ENCODE measurements at regions not wholly inside any gene's neighbourhood (a gene's known extent, or its start where the extent isn't known, plus 50 kb on each side); places are given as distances from the start of the nearest gene placed in this dataset.
"Not testable (repeated sequence)": the region's sequence is repeated elsewhere in the genome, so short reads cannot be mapped to it uniquely, and the experiment has no call there.

DNA sequence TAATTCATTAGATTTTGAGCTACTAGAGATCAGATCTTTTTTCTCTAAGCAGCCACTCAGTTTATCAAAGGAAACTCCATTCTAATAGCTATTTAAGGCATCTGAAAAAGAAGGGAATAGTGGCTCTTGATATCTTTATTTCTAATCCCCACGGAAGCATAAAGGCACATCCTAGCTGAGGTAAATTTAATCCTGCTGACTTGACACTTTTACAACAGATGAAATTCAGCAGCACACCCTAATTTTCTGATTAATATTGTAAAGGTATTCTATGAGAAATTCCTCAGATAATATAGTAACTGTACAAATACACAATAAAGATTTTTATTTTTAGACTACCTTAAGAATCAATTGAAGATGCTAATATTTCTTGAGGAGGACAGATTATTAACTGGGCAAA, 916.4 kb downstream of the TMTC2 start:
- DNase-seq, result no peak

DNA sequence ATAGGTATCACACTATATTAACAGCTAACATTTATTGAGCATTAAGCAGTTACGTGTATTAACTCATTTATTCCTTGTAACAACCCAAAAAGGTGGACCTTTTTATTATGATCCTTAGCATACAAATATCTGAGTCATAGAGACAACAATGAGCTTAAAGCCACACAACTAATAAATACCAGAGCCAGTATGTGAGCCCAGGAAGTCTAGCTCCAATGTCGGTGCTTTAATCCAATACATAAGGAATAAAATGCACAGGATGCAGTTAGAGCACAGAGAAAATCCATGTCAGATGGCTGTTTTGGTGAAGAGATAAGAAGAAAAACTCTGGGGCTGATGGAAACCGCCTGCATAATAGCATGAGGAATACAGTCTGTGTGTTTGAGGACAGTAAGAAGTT, 888.6 kb downstream of the TMTC2 start:
- DNase-seq, result no peak

DNA sequence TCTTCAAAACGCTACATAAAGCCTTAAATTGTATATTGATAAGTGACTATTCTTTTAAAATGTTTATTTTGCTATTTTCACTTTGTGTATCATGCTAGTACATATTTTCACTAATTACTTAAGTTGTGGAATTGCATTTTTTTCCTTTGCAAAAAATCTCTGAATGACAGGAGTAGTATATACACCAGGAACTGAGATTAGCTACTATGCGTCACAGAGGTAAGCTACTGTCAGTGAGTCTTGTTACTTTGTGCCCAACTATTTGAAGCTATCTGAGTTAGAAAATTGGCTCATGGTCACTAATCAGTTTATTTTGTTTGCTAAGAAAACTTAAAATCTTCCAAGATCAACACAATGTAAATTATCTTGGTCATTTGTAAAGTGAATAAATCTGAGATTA, 887.4 kb downstream of the TMTC2 start:
- no peak for DNase-seq

DNA sequence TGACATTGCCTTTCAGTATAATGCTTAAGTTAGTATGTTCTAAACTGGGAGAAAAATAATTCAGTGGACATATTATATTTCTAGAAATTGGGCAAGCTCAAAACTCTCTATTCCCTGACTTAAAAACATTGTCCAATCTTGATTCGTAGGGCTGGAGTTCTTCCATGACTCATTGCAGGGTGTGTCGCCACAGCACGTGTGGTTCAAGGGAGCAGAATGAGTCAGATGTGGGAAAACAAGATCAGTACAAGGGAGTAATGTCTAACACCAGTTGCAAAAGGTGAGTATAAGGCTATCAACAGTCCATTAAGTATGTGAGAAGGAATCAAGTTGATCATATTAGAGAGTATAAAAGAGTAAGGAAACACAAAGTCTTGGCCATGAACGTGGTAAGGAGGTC, 887.0 kb downstream of the TMTC2 start:
- DNase-seq, result peak; percentile 20 to 32 (median 26)

DNA sequence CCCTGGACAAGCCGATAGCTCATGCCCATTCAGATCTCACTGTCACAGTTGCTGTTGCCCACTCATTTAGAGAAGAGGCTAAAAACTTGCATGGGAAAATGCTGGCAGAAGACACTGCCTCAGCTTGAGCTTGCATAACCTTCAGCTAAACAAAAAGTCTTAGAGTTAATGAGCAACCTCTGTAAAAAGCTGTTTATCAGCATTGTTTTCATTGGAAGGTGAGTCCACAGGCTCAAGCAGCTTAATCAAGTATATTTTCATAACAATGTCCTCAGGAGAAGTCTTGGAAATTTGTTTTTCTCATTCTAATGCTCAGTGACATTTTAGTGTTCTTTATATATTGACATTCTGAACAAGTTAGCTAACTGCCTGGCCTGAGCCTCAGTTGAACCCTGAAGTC, 872.9 kb downstream of the TMTC2 start:
- DNase-seq, result peak in 2 of 3 donors; percentile 10 to 34

DNA sequence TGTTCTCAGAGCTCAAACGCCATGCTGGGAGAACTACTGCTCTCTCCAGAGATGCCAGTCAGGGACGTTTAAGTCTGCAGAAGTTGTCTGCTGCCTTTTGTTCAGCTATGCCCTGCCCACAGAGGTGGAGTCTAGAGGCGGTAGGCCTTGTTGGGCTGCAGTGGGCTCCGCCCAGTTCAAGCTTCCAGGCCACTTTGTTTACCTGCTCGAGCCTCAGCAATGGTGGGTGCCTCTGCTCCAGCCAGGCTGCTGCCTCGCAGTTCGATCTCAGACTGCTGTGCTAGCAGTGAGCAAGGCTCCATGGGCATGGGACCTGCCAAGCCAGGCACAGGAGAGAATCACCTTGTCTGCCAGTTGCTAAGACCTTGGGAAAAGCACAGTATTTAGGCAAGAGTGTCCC, 869.3 kb downstream of the TMTC2 start:
- not testable (repeated sequence) for DNase-seq

DNA sequence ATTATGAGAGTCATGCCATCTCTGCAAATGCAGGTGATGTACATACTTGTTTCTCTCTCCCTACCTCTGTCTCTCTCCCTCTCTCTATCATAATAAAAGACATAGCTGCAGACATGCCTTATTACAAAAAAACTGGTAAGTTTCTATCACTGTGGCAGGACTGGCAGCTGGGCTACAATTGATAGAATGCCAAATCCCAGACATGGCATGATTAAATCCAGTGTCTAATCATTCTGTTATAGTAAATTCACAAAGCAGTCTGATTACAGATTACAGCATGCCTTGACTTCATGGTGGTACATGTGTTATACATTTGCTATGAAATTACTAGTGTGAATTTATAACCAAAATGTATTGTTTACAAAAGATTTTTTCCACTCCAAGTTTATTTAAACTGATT, 854.7 kb downstream of the TMTC2 start:
- no peak for DNase-seq

DNA sequence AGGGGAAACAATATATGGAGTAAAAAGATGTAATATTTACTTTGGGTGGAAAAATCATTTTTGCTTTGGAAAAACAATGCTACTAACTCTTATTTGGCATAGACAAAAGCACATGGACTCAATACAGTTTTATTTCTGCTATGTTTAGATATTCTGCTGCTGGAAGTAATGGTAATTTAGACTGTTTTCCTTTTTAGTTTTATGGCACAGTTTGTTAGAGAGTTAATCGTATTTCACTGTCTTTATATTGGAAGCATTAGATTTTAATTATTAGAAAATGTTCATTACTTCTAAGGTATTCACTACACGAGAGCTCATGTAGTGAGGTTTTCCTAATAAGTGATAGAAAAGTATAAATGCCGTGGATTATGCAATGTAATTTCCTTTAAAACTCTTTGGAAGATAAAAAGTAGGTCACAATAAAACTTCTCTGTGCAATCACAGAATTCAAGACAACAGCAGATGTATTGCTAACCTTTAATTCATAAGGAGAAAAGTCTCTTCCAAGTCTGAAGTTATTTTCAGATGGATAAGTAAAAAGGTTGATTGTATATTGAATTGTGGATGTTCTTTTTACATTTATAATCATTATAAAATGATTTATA, 851.8 kb downstream of the TMTC2 start:
- peak; percentile 19 to 69 (median 37) for DNase-seq

DNA sequence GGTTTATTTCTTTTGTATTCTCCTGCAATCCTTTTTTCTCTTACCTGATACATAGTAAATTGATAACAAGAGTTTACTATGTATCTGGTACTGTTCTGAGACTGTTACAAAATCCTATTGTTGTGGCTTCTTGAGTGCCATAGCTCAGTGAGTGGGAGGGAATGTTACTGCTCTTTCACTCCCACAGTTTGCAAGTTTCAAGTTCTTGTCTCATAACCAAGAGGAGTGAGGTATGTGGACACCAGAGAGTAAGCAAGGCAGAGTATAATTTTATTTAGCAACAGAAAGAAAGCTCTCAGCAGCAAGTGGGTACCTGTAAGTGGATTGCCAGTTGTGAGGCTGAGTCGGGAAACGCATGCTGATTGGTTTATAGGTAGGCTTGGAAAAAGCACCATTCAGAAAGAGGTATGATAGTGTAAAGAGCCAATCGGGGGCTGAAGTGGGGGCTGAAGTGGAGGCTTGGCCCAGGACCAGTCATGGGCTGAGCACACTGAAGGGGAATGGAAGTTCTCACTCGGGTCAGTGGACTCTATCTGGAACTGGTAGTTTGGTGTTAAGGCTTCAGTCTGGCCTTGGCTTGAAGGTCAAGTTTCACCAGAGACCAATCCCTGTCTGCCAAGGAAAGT, 850.8 kb downstream of the TMTC2 start:
- no peak for DNase-seq

DNA sequence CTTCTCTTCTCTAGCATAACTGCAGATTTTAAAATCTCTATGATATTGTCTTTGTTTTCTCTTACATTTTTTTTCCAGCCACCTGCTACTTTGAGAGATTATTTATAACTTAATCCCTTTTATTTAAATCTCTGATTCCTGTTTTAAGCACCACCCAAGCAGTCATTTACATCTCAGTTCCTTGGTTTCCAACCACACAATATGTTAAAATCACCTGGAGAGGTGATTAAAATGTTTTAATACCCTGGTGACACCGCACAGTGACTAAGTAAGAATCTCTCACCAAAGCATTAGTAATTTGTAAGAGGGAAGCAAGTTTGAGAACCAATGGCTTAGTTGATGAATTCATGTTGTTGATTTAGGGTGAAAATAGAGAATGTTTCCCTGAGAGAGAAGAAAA, 849.8 kb downstream of the TMTC2 start:
- DNase-seq, result no peak

DNA sequence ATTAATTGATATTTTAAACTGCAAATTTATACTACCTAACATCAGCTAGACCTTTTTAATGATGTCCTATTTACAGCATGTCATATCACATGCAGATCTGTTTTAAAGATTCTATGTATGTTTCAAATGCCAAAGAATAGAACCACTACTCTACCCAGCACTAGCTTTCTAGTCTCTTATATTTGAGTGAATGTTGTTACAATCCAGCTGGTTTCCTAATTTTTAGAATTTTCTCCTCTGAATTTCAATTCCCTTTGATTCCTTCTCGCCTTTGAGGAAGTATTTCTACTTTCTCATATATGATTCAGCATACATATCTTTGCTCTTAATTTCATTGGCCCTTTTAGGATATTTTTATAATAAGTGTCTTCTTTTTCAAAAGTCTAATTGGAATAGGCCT, 841.9 kb downstream of the TMTC2 start:
- no peak for DNase-seq

DNA sequence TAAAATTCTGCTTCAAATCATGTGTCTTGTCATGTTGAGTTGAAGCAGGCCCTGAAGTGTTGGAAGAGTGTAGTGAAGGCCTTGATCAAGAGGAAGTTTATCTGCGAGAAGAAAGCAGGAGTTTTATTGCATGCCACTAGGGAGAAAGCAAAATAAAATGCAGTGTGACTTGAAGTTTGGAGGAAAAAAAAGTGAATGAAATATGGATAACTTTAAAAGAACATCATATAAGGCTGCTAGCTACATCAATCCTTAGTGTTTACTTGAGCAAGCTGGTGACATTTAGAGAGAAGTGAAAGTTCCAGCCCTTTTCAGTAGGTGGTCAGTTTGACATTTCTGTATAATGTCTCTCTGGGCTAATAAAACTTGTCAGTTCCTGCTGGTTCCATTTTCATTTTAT, 841.1 kb downstream of the TMTC2 start:
- DNase-seq, result no peak

DNA sequence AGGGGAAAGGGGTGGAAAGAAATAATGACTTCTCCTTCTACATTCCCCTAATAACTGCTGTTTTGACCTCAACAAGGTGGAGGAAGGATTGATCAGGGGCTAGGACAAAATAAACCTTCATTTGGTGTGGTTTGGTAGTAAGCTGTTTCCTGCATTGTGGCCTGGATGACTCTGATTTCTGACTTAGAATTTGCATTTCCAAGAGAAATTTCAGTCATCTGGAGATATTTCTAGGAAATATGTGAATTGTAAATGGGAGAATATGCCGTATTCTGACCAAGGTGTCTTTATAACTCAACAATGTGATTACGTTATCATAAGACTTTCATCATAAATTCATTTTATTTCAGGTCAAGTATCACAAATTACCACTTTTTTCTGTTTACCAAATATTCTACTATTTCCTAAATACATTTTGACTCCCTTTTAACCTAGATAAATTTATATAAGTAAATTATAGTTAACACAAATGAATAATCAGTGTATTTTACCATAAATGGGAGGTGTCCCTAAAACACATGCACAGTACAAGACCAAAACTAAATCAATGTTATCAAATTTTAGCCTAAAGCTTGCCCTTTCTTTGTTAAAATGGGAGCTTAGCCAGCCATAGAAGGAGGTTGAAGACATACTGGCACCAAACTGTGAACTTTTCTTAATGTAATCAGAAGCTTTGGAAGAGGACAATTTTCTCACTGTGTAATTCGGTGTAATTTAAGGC, 828.8 kb downstream of the TMTC2 start:
- DNase-seq, result no peak

DNA sequence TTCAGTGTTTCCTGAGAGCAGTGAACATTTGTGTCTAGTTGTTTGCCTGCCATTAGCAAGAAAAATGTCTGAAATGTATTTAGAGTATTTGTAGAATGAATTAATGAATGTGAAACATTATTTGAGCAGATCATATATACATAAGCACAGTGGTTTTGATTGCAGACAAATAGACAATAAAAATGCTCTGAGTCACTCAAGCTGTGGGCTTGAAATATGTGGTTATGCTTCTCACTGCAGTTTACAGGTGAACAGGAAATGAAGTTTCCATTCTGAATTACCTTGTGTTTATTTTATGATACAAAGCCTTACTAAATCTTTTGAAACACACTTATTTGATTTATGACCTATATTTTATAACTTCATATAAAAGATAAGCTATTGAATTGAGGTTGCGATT, 827.7 kb downstream of the TMTC2 start:
- DNase-seq, result no peak

DNA sequence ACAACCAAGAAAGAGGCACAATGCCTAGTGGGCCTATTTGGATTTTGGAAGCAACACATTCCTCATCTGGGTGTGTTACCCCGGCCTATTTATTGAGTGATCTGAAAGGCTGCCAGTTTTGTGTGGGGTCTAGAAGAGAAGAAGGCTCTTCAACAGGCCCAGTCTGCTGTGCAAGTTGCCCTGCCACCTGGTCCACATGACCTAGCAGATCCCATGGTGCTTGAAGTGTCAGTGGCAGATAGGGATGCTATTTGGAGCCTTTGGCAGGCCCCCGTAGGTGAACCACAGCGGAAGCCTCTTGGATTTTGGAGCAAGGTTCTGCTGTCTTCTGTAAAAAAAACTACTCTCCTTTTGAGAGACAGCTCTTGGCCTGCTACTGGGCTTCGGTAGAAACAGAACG, 820.1 kb downstream of the TMTC2 start:
- DNase-seq, result no peak

DNA sequence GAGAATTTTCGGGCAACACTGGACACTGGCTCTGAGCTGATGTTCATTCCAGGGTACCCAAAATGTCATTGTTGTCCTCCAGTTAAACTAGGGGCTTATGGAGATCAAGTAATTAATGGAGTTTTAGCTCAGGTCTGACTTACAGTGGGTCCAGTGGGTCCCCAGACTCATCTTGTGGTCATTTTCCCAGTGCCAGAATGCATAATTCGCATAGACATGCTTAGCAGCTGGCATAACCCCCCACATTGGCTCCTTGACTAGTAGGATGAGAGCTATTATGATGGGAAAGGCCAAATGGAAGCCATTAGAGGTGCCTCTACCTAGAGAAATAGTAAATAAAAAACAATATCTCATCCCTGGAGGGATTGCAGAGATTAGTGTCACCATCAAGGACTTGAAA, 818.9 kb downstream of the TMTC2 start:
- no peak for DNase-seq

DNA sequence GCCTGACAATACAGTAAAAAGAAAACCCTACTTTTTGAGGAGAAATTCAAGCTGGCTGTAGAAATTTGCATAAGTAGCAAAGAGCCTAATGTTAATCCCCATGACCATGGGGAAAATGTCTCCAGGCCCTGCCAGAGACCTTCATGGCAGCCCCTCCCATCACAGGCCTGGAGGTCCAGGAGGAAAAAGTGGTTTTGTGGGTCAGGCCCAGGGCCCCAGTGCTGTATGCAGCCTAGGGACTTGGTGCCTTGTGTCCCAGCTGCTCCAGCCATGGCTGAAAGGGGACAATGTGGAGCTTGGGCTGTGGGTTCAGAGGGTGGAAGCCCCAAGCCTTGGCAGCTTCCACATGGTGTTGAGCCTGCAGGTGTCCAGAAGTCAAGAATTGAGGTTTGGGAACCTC, 813.2 kb downstream of the TMTC2 start:
- not testable (repeated sequence) for DNase-seq

DNA sequence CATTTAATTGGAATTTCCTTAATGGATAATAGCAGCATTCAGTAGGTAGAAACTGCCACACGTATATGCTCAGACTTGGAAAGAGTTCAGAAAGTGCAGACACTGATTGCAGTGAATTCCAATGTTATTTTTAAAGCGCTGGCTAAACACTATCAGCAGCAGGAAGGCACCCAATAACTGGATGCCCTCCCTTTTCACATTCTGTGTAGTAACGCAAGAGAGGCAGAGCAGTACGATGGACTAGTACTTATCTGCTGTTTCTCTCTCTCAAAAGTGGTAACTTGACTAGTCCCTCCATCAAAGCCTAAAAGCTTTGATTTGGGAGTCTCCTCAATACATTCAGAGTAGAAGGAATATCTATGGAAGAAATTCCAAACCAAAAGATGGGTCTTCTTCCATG, 791.0 kb downstream of the TMTC2 start:
- DNase-seq, result no peak

DNA sequence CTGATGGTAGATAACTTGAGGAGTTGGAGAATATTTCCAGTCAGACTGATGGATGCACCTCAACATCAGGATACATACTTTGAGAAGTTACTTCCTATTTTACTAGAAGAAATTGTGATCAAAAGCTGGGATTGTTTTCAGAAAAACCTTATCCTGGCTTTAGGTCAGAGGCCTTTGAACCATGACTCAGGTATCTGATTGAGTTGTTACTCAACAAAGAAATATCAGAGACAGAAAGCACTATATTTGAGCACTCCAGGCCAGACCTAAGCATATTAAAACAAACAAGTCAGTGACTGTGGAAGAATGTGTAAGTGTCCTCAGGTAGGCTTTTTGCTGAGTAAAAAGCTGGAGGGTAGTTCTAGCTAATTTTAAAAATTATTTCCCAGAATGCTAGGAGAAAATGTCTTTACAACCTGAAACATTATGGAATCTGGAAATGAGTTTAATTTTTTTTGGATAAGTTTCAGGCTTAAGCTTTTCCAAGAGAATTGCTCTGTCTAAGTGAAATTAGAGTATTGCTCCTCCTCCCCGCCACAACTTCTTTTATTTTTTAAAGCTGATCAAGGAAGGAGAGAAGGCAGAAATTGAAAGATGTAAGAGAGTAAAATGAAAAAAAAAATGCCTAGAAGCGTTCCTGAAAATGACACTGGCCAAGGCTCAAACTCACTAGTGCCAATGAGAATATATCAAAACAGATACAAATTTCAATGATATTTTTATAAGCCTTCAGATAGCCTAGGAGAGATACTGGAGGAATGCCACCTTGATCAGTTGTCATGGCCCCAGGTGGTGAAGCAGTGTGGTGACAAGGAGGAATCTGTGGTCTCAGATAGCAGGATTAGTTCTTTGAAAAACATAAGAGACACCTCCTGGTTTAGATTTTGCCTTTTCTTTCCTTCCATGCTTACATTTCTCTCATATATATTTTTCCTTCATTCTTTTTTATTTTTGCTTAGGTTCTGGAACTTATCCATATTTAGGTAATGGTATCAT, 790.3 kb downstream of the TMTC2 start:
- DNase-seq, result peak in 2 of 3 donors; percentile 16 to 36

DNA sequence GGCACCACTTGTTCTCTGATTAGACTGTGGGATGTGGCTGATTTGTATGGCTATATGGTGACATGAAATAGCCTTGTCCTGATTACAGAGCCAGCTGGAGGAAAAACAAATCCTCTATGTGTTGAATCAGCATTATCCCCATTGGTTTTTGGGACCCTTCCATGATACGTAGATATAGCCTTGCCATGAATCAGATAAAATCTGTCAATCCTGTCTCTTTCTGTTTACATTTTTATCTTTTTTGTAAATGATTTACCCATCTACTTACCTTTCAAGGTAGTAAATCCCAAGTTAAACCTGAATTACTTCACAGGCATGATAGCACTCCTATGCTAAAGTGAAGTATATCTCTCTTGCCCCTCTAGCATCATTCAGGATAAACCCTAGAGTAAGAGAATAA, 789.3 kb downstream of the TMTC2 start:
- no peak for DNase-seq

DNA sequence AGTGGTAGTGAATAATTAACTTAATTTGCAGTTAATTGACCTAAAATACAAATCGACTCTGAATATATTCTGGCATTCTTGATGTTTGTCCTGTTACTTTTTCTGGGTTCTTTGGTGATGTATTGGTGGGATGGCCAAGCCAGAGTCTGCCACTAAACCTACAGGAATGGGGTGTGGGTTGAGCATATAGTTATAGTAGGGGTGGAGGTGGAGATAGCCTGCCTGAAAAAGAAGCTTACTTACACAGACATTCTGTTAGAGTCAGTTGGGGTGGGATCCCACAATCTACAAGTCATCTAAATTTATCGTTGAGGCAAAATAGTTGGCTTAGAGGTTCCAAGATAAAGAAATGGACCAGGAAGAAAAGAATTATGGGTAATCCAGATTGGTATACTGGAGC, 787.7 kb downstream of the TMTC2 start:
- no peak for DNase-seq

DNA sequence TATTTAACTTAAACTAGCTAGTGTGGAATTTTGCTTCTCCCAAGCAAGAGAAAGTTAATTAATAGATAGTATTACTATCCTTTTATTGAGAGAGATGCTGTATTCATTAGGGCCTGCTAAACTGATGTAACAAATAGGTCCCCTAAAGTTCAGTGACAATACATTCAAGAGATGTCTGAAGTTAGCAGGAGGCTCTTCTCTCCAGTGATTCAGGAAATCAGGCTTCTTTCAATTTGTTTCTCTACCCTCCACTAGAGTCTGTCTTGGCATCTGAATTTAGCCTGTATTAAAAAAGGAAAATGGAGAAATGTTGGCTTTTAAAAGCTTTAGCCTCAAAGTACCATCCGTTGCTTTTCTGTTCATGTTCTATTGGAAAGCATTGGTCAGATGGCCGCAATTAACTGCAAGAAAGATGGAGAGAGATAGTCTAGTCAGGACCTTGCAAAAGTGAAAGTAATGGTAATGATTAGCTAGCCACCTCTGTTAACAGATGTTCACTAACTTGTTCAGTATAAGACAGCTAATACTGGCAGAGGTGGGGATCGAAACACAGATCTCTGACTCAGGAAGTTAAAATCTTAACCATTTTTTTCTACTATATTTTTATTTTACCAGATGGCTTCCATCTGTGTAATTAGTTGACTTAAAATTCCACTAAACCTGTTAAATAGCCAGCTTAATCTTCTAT, 786.8 kb downstream of the TMTC2 start:
- DNase-seq, result no peak
